ENCODE measurements at regions not wholly inside any gene's neighbourhood (a gene's known extent, or its start where the extent isn't known, plus 50 kb on each side); places are given as distances from the start of the nearest gene placed in this dataset.

DNA sequence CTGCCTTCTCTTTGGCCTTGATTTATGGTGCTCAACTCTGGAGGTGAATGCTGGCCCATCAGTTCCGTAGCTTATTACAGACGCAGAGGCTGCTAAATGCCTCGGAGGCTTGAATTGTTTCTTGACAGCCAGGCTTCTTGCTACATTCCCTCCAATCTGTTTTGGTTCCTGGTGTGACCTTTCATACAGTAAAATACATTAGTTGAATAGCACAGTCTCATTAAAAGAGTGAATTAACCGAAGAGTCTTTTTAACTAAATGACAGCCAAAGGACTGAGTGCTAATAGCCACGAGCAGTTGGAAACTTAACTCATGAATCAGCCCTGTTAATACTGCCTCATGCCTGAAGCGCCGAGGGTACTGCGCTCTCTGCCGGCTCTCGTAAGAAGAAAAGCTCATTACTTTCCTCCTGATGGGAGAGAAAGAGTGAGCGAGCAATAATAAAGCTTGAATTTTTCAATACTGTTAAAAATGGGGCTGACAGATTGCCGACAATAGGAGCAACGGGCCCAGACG lies 236.4 kb upstream of the GPR26 start:
- no peak for TF ChIP-seq POLR2A (IDR thresholded peaks at IDR 0.05)
- TF ChIP-seq, protein P1, sequence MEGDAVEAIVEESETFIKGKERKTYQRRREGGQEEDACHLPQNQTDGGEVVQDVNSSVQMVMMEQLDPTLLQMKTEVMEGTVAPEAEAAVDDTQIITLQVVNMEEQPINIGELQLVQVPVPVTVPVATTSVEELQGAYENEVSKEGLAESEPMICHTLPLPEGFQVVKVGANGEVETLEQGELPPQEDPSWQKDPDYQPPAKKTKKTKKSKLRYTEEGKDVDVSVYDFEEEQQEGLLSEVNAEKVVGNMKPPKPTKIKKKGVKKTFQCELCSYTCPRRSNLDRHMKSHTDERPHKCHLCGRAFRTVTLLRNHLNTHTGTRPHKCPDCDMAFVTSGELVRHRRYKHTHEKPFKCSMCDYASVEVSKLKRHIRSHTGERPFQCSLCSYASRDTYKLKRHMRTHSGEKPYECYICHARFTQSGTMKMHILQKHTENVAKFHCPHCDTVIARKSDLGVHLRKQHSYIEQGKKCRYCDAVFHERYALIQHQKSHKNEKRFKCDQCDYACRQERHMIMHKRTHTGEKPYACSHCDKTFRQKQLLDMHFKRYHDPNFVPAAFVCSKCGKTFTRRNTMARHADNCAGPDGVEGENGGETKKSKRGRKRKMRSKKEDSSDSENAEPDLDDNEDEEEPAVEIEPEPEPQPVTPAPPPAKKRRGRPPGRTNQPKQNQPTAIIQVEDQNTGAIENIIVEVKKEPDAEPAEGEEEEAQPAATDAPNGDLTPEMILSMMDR (IDR thresholded peaks at IDR 0.05), result no peak
- WGBS, 2 donors, result 21 to 25% methylated on average over 14 of the region's 14 CpGs
- no peak for DNase-seq (ENCODE audit: low spot score in 2 of 2)
- H3K4me3 ChIP-seq (ENCODE audit: low read depth, poor library complexity, severe bottlenecking), result no peak overlapping the region
- intact Hi-C loops (cut with DNase I; ENCODE audit: low total_unique reads), result no loop called here

DNA sequence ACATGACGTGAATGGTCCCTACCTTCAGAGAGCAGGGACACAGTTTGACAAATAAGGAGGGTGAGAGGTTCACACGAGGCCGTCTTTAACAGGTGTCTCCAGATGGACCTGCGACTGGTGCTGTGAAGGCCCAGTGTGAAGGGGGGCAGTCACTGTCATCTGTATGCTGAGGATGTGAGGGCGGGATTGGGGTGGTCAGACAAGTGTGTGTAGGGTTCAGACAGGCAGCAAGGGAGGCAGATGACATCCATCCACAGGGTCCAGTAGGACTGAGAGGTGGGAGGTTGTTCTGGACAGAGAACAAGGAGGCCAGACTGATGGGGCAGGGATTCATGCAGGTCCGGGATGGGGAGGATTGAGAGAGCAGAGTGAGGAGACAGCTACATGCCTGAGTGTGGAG lies 232.6 kb upstream of the GPR26 start:
- no peak overlapping the region for H3K4me3 ChIP-seq (ENCODE audit: low read depth, poor library complexity, severe bottlenecking)
- 87 to 89% methylated on average over 6 of the region's 6 CpGs for WGBS, 2 donors
- intact Hi-C loops (cut with DNase I; ENCODE audit: low total_unique reads), result no loop called here
- TF ChIP-seq, protein P1 (IDR thresholded peaks at IDR 0.05), result no peak
- no peak for TF ChIP-seq POLR2A (IDR thresholded peaks at IDR 0.05)
- DNase-seq (ENCODE audit: low spot score in 2 of 2), result no peak

DNA sequence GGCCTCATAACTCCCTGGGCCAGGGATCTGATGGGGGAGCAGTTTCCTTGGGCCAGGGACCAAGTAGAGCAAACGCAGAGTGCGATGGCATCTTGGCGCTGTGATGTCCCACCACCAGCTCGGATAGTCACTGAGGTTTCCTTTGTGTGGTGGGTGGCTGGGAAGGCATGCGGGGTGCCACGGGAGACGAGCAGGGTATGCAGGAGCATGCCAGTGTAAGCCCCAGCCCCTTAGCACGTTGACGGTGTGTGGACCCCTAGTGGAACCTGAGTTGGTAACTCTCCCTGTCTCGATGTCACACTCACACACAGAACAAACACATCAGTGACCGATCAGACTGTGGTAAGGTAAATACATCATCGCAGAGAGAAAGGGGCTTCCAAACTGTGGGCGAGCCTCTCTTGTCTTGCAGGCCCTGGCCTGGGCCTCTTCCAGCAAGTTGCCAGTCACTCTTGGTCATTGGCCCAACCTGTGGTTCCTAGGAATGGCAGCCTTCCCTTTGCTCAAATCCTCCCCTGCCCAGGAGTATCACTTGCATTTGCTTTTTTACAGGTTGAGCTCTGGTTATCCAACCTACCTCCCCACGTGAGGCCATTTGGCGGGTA lies 231.6 kb upstream of the GPR26 start:
- intact Hi-C loops (cut with DNase I; ENCODE audit: low total_unique reads), result no loop called here
- 88 to 91% methylated on average over 15 of the region's 15 CpGs for WGBS, 2 donors
- H3K4me3 ChIP-seq (ENCODE audit: low read depth, poor library complexity, severe bottlenecking), result no peak overlapping the region
- TF ChIP-seq, protein P1 (IDR thresholded peaks at IDR 0.05), result no peak
- no peak for TF ChIP-seq POLR2A (IDR thresholded peaks at IDR 0.05)
- DNase-seq (ENCODE audit: low spot score in 2 of 2), result no peak

DNA sequence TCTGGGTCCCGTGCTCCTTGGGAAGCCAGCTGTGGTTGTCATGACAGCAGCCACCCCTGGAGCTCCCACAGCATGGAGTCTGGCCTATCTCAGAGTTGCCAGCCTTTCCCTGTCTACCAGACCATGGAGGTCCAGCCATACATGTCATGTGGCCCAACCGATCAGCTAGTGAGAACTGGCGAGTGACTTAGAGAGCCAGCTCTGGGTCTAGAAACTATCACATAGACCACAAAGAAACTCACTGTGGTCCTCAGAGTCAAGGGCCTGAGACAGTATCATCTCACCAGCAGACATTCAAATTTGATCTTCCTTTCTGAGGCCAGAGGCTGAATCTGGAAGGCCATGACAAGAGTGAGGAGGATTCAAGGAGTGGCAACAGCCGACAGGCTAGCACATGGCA lies 223.3 kb upstream of the GPR26 start:
- TF ChIP-seq POLR2A (IDR thresholded peaks at IDR 0.05), result no peak
- TF ChIP-seq, protein P1 (IDR thresholded peaks at IDR 0.05), result no peak

DNA sequence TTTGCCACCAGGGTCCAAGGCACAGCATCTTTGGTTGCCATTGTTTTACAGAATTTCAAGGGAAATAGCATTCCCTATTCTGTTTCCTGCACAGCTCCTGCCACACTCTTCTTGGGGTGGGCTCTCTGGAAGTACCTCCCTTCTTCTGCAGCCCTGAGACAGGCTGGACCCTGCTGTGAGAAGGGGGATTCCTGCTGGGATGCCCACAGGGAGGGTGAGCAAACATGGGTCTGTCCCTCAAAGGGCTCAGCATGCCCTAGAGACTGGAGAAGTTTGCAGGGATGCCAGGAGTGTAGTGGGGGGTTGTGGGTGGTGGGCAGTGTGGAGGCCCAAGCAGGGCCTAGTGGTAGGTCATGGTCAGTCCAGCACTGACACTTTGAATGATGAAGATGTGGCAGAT lies 222.2 kb upstream of the GPR26 start:
- no peak overlapping the region for H3K4me3 ChIP-seq (ENCODE audit: low read depth, poor library complexity, severe bottlenecking)
- DNase-seq (ENCODE audit: low spot score in 2 of 2), result no peak
- no peak for TF ChIP-seq POLR2A (IDR thresholded peaks at IDR 0.05)
- TF ChIP-seq, protein P1 (IDR thresholded peaks at IDR 0.05), result no peak
- intact Hi-C loops (cut with DNase I; ENCODE audit: low total_unique reads), result no loop called here

More for the DNA sequence above, 223.3 kb upstream of the GPR26 start:
- WGBS, 2 donors, result 82 to 94% methylated on average over 4 of the region's 4 CpGs
- no peak overlapping the region for H3K4me3 ChIP-seq (ENCODE audit: low read depth, poor library complexity, severe bottlenecking)
- intact Hi-C loops (cut with DNase I; ENCODE audit: low total_unique reads), result no loop called here
- no peak for DNase-seq (ENCODE audit: low spot score in 2 of 2)

DNA sequence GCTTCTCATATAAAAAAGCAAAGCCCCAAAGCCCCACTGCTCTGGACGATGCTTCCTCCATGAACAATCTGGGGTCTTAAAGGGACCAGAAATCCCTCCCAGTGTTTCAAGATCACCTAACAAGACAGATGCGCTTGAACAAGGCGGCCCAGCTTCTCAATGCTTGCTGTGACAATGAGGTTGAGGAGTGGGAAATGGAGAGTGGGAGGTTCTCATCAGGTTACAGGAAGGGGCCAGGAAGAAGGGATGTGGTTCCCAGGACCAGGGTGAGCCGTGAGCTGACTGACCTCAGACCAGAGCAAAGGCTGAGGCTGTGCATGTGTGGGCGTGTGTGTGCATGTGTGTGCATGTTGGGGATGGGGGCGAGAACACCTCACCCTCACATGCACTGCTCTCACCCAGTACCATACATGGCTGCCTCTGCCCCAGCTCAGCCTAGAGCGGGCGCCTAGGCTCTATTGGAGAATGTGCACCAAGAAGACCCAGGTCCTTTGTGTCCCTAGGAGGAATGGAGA lies 220.8 kb upstream of the GPR26 start:
- TF ChIP-seq, protein P1 (IDR thresholded peaks at IDR 0.05), result no peak
- TF ChIP-seq POLR2A (IDR thresholded peaks at IDR 0.05), result no peak
- intact Hi-C loops (cut with DNase I; ENCODE audit: low total_unique reads), result no loop called here
- DNase-seq (ENCODE audit: low spot score in 2 of 2), result no peak
- WGBS, 2 donors, result 83 to 87% methylated on average over 8 of the region's 8 CpGs
- no peak overlapping the region for H3K4me3 ChIP-seq (ENCODE audit: low read depth, poor library complexity, severe bottlenecking)

Measured in lower leg skin (tissue), 4 donors.